SK-N-SH (cell line): ENCODE measurements at regions not wholly inside any gene's neighbourhood (a gene's known extent, or its start where the extent isn't known, plus 50 kb on each side); places are given as distances from the start of the nearest gene placed in this dataset.

Source experiments
- CTCF ChIP-seq: fragments of 200-600 bp; sonication (generic); IDR thresholded peaks from 2 replicates; pipeline ENCODE4 v1.6.1; 2017; ENCODE audit warnings: antibody characterized with exemption, mild to moderate bottlenecking, moderate library complexity
- JUND ChIP-seq: IDR thresholded peaks from 2 replicates; pipeline ENCODE4 v1.4.0; 2012
- REST ChIP-seq: IDR thresholded peaks from 2 replicates; pipeline ENCODE4 v1.6.1; 2012; ENCODE audit warnings: mild to moderate bottlenecking, low read depth, low read length, moderate library complexity

GRCh38 chr20:12906361-12906760 is 102.4 kb upstream of the SPTLC3 start:
- TF ChIP-seq CTCF (no peak), JUND (no peak), REST (no peak)
